AG10803 (cell line): ENCODE measurements at regions not wholly inside any gene's neighbourhood (a gene's known extent, or its start where the extent isn't known, plus 50 kb on each side); places are given as distances from the start of the nearest gene placed in this dataset.

Source experiments
- DNase-seq: peaks from one replicate; pipeline ENCODE4 v3.0.0; 2010; ENCODE audit warnings: low read depth
- H3K4me3 ChIP-seq: 2 replicates; pipeline ENCODE4 v1.5.1; 2011; ENCODE audit warnings: mild to moderate bottlenecking, low read length, control low read depth
- TF ChIP-seq, protein P1 (sequence below): conservative IDR thresholded peaks from 2 replicates; pipeline ENCODE4 v1.5.1; 2011; ENCODE audit warnings: mild to moderate bottlenecking, low read length, control low read depth, inconsistent platforms

DNA sequence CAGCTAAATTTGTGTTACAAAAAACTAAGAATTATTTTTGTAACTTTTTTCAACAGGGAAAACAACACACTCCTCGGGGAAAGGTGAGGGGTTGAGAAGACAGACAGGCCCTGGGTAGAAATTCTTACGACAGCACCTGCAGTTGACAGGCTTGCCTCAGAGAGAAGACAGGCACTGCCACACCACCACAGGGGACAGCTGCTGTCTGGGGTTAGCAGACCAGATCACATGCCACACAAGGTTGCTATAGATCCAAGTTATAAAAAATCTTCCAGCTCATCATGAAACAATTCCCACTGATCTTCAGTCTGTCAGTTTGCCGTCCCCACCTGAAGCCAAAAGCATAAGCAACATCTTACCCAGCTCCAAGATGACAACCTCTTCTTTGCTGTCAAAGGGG lies 143.2 kb upstream of the ZCCHC13 start:
- no peak for DNase-seq
- no peak overlapping the region for H3K4me3 ChIP-seq
- TF ChIP-seq, protein P1, sequence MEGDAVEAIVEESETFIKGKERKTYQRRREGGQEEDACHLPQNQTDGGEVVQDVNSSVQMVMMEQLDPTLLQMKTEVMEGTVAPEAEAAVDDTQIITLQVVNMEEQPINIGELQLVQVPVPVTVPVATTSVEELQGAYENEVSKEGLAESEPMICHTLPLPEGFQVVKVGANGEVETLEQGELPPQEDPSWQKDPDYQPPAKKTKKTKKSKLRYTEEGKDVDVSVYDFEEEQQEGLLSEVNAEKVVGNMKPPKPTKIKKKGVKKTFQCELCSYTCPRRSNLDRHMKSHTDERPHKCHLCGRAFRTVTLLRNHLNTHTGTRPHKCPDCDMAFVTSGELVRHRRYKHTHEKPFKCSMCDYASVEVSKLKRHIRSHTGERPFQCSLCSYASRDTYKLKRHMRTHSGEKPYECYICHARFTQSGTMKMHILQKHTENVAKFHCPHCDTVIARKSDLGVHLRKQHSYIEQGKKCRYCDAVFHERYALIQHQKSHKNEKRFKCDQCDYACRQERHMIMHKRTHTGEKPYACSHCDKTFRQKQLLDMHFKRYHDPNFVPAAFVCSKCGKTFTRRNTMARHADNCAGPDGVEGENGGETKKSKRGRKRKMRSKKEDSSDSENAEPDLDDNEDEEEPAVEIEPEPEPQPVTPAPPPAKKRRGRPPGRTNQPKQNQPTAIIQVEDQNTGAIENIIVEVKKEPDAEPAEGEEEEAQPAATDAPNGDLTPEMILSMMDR = no peak

GRCh38 chrX:74160358-74160757 lies 143.6 kb upstream of the ZCCHC13 start:
- TF ChIP-seq, protein P1 = no peak
- peak; percentile 12 for DNase-seq

DNA sequence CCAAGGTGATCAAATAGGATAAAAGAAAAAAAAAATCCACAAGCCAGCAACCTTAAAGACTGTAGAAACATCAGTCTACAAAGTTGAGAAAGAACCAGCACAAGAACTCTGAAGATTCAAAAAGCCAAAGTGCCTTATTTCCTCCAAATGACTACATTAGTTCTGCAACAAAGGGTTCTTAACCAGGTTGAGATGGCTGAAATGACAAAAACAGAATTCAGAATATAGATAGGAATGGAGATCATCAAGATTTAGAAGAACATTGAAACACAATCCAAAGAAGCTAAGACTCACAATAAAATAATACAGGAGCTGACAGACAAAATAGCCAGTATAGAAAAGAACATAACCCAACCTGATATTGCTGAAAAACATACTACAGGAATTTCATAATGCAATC lies 156.5 kb upstream of the ZCCHC13 start:
- TF ChIP-seq, protein P1 = no peak

More at GRCh38 chrX:74160358-74160757, 143.6 kb upstream of the ZCCHC13 start:
- no peak overlapping the region for H3K4me3 ChIP-seq

DNA sequence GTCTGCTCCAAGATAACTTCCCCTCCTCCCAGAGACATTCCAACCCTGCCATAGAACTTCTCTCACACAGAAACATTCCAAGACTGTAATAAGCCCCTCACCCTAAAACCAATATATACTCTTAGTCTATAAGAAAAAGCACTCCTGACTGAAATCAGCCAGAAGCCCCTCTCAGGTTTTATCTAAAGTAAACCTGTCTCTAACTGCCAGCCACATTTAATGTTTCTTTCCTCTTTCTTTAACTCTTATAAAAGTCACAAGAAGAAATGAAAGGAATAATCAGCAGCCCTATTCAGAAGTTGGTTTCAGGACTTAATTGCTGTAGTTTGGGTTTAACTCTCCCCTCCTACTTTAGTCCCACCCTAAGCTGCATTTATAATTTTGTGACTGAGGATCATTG lies 165.0 kb upstream of the ZCCHC13 start:
- TF ChIP-seq, protein P1 = no peak
- H3K4me3 ChIP-seq = no peak overlapping the region
- no peak for DNase-seq

More for the DNA sequence above, 156.5 kb upstream of the ZCCHC13 start:
- DNase-seq = no peak
- no peak overlapping the region for H3K4me3 ChIP-seq

GRCh38 chrX:74133156-74133796 lies 170.7 kb upstream of the ZCCHC13 start:
- H3K4me3 ChIP-seq = no peak overlapping the region
- TF ChIP-seq, protein P1 = peak; percentile 67
- peak; percentile 69 for DNase-seq

DNA sequence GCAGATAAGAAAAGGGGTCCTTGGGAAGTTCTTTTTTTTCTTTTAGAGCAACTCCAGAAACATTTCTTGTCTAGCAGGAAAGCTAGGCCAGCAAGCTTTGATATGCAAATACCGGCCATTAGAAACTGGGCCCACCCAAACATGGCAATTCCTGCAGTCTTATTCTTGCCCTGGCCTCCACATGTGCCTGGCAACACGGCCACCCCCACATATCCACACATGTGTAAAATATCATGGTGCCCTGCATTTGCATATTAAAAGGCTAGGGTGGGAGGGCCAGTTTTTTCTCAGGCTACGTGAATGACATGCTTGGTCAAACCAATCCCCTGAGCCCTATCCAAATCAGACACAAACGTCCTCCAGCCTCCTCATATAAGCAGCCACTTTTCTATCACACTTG lies 171.7 kb upstream of the ZCCHC13 start:
- no peak overlapping the region for H3K4me3 ChIP-seq
- DNase-seq = no peak
- TF ChIP-seq, protein P1 = no peak
